Stomach (tissue), 4 donors: ENCODE measurements at regions not wholly inside any gene's neighbourhood (a gene's known extent, or its start where the extent isn't known, plus 50 kb on each side); places are given as distances from the start of the nearest gene placed in this dataset.

Experiments used
- EP300 ChIP-seq: sonication (generic); formaldehyde crosslinking; IDR thresholded peaks from one replicate; pipeline ENCODE4 v1.6.1; 2017; ENCODE audit warnings: antibody characterized with exemption
- POLR2A ChIP-seq, 4 donors: fragments of 450-650 bp; IDR thresholded peaks; one replicate each; pipeline ENCODE4 v1.6.1; 2016; ENCODE audit warnings: antibody characterized with exemption in 4 of 4, control low read depth in 2 of 4, mild to moderate bottlenecking in 1 of 4, moderate library complexity in 1 of 4
- POLR2AphosphoS5 ChIP-seq, 3 donors: sonication (generic); formaldehyde crosslinking; IDR thresholded peaks; one replicate each; pipeline ENCODE4 v1.6.1; 2016; ENCODE audit warnings: antibody characterized with exemption in 3 of 3
- TF ChIP-seq, protein P1 (sequence below), 7 experiments: fragments of 450-650 bp in 4 of 7; fragments of 200-600 bp in 3 of 7; sonication (generic) in 3 of 7; IDR thresholded peaks; one replicate each; pipeline ENCODE4 v1.5.1; 2016 to 2019; ENCODE audit warnings: antibody characterized with exemption in 7 of 7, control low read depth in 2 of 7, mild to moderate bottlenecking in 1 of 7

DNA sequence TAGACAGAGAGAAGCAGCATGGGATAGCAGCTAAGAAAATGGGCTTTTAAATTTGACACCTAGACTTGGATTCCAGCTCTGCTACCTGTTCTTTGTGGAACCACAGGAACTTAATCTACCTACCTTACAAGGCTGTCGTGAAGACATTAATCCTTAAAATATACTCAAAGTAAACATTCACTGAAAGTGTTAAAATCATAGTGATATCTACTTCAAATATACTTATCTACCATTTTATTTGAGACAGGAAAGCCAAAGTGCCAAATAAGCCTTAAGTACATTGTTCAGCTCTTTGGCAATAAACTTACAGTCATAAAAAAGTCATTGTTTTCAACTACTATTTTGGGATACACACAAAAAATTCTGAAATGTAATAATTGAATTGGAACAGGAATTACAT, 295.0 kb upstream of the PITX2 start:
- TF ChIP-seq POLR2AphosphoS5 (IDR thresholded peaks at IDR 0.05) (no peak), EP300 (no peak), POLR2A (IDR thresholded peaks at IDR 0.05) (no peak)
- TF ChIP-seq, protein P1, sequence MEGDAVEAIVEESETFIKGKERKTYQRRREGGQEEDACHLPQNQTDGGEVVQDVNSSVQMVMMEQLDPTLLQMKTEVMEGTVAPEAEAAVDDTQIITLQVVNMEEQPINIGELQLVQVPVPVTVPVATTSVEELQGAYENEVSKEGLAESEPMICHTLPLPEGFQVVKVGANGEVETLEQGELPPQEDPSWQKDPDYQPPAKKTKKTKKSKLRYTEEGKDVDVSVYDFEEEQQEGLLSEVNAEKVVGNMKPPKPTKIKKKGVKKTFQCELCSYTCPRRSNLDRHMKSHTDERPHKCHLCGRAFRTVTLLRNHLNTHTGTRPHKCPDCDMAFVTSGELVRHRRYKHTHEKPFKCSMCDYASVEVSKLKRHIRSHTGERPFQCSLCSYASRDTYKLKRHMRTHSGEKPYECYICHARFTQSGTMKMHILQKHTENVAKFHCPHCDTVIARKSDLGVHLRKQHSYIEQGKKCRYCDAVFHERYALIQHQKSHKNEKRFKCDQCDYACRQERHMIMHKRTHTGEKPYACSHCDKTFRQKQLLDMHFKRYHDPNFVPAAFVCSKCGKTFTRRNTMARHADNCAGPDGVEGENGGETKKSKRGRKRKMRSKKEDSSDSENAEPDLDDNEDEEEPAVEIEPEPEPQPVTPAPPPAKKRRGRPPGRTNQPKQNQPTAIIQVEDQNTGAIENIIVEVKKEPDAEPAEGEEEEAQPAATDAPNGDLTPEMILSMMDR (IDR thresholded peaks at IDR 0.05): no peak
